ENCODE measurements at regions not wholly inside any gene's neighbourhood (a gene's known extent, or its start where the extent isn't known, plus 50 kb on each side); places are given as distances from the start of the nearest gene placed in this dataset.

DNA sequence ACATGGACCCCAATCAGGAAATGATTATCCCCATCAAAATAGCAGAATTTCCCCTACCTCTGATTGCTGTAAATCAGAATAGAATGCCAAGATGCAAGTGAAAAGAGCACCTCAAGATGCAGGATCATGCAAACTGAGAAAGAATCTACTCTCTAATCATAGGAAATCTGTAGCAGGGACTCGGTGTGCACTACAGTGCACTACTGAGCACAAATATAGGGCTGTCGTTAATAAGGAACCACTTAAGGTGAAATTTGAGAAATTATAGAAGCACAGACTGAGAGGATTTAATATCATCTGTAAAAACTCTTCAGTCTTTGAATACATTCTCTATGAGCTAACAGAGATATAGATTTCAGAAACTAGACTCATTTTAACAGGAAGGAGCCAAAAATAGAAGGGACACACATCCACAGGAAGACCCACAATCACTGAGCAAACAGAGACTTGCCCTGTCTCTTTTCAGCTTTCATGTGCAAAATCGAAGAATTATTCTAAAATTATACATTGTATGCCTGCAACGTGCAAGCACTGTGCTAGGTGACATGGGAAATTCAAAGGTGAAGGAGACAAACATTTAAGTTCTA, 278.3 kb downstream of the HIVEP2 start:
- Histone ChIP-seq H3K36me3 (ENCODE audit: insufficient read depth) (peaks cover 16% of the 10 kb centered on the region), H3K4me3 (no peak overlapping the region), H3K4me2 (no peak overlapping the region), H3K27ac (ENCODE audit: low read depth) (no peak overlapping the region), H4K20me1 (replicated peaks; ENCODE audit: insufficient read depth) (no peaks in the 10 kb centered on the region), H3K79me2 (replicated peaks; ENCODE audit: insufficient read depth) (no peaks in the 10 kb centered on the region), H3K9me2 (ENCODE audit: insufficient read depth) (peaks cover 7% of the 10 kb centered on the region), H2AFZ (no peak overlapping the region), H3F3A (replicated peaks; ENCODE audit: low read depth) (no peaks in the 10 kb centered on the region), H3K27me3 (ENCODE audit: insufficient read depth) (no peaks in the 10 kb centered on the region), H3K4me1 (ENCODE audit: insufficient read depth) (no peaks in the 10 kb centered on the region)
- ATAC-seq (no peak), DNase-seq (ENCODE audit: low spot score) (no peak)
- H3K4me1 Mint-ChIP-seq, result no peaks in the 10 kb centered on the region
- H3K4me3 Mint-ChIP-seq, result no peak overlapping the region
- peaks cover 29% of the 10 kb centered on the region for H3K9me3 Mint-ChIP-seq
- no peak overlapping the region for H3K27ac Mint-ChIP-seq
- peaks cover 3% of the 10 kb centered on the region for H3K27me3 Mint-ChIP-seq (ENCODE audit: insufficient read depth, low read depth, poor library complexity)
- TF ChIP-seq NANOG (IDR thresholded peaks at IDR 0.05; ENCODE audit: borderline replicate concordance), result no peak
- TF ChIP-seq, protein P1, sequence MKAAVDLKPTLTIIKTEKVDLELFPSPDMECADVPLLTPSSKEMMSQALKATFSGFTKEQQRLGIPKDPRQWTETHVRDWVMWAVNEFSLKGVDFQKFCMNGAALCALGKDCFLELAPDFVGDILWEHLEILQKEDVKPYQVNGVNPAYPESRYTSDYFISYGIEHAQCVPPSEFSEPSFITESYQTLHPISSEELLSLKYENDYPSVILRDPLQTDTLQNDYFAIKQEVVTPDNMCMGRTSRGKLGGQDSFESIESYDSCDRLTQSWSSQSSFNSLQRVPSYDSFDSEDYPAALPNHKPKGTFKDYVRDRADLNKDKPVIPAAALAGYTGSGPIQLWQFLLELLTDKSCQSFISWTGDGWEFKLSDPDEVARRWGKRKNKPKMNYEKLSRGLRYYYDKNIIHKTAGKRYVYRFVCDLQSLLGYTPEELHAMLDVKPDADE (IDR thresholded peaks at IDR 0.05), result no peak
- TF ChIP-seq JUNB (IDR thresholded peaks at IDR 0.05; ENCODE audit: unreplicated experiment), result no peak
- TF ChIP-seq, protein P2, sequence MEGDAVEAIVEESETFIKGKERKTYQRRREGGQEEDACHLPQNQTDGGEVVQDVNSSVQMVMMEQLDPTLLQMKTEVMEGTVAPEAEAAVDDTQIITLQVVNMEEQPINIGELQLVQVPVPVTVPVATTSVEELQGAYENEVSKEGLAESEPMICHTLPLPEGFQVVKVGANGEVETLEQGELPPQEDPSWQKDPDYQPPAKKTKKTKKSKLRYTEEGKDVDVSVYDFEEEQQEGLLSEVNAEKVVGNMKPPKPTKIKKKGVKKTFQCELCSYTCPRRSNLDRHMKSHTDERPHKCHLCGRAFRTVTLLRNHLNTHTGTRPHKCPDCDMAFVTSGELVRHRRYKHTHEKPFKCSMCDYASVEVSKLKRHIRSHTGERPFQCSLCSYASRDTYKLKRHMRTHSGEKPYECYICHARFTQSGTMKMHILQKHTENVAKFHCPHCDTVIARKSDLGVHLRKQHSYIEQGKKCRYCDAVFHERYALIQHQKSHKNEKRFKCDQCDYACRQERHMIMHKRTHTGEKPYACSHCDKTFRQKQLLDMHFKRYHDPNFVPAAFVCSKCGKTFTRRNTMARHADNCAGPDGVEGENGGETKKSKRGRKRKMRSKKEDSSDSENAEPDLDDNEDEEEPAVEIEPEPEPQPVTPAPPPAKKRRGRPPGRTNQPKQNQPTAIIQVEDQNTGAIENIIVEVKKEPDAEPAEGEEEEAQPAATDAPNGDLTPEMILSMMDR (conservative IDR thresholded peaks at IDR 0.05; ENCODE audit: low read depth in 2 of 2), result no peak
- no peak for TF ChIP-seq ZNF331 (CRISPR knock-in tag; IDR thresholded peaks at IDR 0.05; ENCODE audit: low read depth)
- TF ChIP-seq ZNF114 (CRISPR knock-in tag; IDR thresholded peaks at IDR 0.05), result no peak
- peaks cover 20% of the 10 kb centered on the region for H3K36me3 Mint-ChIP-seq (ENCODE audit: low read depth)

DNA sequence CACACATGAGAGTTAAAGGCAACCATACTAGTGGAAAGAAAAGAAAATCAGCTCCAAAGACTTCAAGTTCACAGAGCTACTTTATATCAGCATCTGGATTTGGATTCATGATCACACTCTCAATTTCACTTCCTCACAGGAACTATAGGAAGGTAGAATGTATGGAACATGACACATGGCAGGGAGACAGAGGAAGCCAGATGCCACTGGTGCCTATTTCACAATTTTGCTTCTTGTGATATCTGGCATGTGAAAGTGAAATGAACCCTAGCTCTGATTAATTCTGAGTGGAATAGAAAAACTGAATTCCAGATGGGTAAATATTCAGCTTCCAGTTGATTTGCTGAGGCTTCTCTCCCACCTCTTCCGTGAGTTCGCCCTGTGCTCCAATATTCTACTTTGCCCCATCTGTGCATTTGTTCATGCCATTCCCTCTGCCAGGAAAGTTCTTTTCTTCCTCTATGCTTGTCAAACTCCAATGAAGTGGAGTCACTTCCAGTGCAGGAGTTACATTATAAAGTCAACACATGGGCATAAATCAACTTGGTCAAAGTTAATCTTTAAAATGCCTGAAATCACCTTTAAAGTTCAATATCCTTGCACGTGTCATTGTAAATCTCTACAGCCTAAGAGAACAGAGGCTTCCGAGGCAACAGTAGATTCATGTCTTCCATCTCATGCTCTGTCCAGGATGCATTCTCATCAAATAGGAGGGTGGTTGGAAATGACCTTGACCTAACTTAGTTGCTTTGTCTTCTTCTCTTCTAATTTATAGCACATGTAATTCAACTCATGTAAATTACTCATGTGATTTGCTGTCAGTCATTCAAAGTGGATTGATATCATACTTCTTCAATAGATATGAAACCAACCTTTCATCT, 275.3 kb downstream of the HIVEP2 start:
- Histone ChIP-seq H3K36me3 (ENCODE audit: insufficient read depth) (no peaks in the 10 kb centered on the region), H3K4me2 (no peak overlapping the region), H3K79me2 (replicated peaks; ENCODE audit: insufficient read depth) (no peaks in the 10 kb centered on the region), H3K4me3 (no peak overlapping the region), H3K27me3 (ENCODE audit: insufficient read depth) (no peaks in the 10 kb centered on the region), H4K20me1 (replicated peaks; ENCODE audit: insufficient read depth) (no peaks in the 10 kb centered on the region), H2AFZ (no peak overlapping the region; the same call in 1 of the 2 replicates), H3F3A (replicated peaks; ENCODE audit: low read depth) (no peaks in the 10 kb centered on the region), H3K4me1 (ENCODE audit: insufficient read depth) (peaks cover 15% of the 10 kb centered on the region), H3K9me2 (ENCODE audit: insufficient read depth) (peaks cover 11% of the 10 kb centered on the region), H3K27ac (ENCODE audit: low read depth) (no peak overlapping the region)
- H3K27me3 Mint-ChIP-seq (ENCODE audit: insufficient read depth, low read depth, poor library complexity), result peaks cover 2% of the 10 kb centered on the region
- H3K36me3 Mint-ChIP-seq (ENCODE audit: low read depth), result peaks cover 2% of the 10 kb centered on the region; the same call in 1 of the 3 replicates
- H3K4me1 Mint-ChIP-seq, result peaks cover 7% of the 10 kb centered on the region; the same call in 2 of the 3 replicates
- no peak for DNase-seq (ENCODE audit: low spot score)
- H3K9me3 Mint-ChIP-seq, result peaks cover 8% of the 10 kb centered on the region; the same call in 2 of the 3 replicates
- no peak for ATAC-seq
- H3K4me3 Mint-ChIP-seq, result no peak overlapping the region
- no peak overlapping the region for H3K27ac Mint-ChIP-seq
- TF ChIP-seq NANOG (IDR thresholded peaks at IDR 0.05; ENCODE audit: borderline replicate concordance), result no peak
- no peak for TF ChIP-seq EZH2 (IDR thresholded peaks at IDR 0.05; ENCODE audit: low read depth, unreplicated experiment)
- TF ChIP-seq, protein P3, sequence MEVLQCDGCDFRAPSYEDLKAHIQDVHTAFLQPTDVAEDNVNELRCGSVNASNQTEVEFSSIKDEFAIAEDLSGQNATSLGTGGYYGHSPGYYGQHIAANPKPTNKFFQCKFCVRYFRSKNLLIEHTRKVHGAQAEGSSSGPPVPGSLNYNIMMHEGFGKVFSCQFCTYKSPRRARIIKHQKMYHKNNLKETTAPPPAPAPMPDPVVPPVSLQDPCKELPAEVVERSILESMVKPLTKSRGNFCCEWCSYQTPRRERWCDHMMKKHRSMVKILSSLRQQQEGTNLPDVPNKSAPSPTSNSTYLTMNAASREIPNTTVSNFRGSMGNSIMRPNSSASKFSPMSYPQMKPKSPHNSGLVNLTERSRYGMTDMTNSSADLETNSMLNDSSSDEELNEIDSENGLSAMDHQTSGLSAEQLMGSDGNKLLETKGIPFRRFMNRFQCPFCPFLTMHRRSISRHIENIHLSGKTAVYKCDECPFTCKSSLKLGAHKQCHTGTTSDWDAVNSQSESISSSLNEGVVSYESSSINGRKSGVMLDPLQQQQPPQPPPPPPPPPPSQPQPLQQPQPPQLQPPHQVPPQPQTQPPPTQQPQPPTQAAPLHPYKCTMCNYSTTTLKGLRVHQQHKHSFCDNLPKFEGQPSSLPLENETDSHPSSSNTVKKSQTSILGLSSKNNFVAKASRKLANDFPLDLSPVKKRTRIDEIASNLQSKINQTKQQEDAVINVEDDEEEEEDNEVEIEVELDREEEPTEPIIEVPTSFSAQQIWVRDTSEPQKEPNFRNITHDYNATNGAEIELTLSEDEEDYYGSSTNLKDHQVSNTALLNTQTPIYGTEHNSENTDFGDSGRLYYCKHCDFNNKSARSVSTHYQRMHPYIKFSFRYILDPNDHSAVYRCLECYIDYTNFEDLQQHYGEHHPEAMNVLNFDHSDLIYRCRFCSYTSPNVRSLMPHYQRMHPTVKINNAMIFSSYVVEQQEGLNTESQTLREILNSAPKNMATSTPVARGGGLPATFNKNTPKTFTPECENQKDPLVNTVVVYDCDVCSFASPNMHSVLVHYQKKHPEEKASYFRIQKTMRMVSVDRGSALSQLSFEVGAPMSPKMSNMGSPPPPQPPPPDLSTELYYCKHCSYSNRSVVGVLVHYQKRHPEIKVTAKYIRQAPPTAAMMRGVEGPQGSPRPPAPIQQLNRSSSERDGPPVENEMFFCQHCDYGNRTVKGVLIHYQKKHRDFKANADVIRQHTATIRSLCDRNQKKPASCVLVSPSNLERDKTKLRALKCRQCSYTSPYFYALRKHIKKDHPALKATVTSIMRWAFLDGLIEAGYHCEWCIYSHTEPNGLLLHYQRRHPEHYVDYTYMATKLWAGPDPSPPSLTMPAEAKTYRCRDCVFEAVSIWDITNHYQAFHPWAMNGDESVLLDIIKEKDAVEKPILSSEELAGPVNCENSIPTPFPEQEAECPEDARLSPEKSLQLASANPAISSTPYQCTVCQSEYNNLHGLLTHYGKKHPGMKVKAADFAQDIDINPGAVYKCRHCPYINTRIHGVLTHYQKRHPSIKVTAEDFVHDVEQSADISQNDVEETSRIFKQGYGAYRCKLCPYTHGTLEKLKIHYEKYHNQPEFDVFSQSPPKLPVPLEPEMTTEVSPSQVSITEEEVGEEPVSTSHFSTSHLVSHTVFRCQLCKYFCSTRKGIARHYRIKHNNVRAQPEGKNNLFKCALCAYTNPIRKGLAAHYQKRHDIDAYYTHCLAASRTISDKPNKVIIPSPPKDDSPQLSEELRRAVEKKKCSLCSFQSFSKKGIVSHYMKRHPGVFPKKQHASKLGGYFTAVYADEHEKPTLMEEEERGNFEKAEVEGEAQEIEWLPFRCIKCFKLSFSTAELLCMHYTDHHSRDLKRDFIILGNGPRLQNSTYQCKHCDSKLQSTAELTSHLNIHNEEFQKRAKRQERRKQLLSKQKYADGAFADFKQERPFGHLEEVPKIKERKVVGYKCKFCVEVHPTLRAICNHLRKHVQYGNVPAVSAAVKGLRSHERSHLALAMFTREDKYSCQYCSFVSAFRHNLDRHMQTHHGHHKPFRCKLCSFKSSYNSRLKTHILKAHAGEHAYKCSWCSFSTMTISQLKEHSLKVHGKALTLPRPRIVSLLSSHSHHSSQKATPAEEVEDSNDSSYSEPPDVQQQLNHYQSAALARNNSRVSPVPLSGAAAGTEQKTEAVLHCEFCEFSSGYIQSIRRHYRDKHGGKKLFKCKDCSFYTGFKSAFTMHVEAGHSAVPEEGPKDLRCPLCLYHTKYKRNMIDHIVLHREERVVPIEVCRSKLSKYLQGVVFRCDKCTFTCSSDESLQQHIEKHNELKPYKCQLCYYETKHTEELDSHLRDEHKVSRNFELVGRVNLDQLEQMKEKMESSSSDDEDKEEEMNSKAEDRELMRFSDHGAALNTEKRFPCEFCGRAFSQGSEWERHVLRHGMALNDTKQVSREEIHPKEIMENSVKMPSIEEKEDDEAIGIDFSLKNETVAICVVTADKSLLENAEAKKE (CRISPR knock-in tag; IDR thresholded peaks at IDR 0.05), result no peak
- TF ChIP-seq, protein P1 (IDR thresholded peaks at IDR 0.05), result no peak
- no peak for TF ChIP-seq EZH2phosphoT487 (IDR thresholded peaks at IDR 0.05; ENCODE audit: unreplicated experiment)
- TF ChIP-seq JUNB (IDR thresholded peaks at IDR 0.05; ENCODE audit: unreplicated experiment), result no peak
